K562 (cell line): ENCODE measurements at regions not wholly inside any gene's neighbourhood (a gene's known extent, or its start where the extent isn't known, plus 50 kb on each side); places are given as distances from the start of the nearest gene placed in this dataset.

Source experiments
- CC2D1A ChIP-seq: fragments of 450-650 bp; IDR thresholded peaks from 2 replicates; pipeline ENCODE4 v1.6.1; 2017; ENCODE audit warnings: mild to moderate bottlenecking
- ELF1 ChIP-seq: fragments of 200-800 bp; sonication (Bioruptor generic); IDR thresholded peaks from 2 replicates; pipeline ENCODE4 v1.6.1; 2016; ENCODE audit warnings: missing genetic modification characterization, missing compliant biosample characterization
- ELF2 ChIP-seq: fragments of 250-450 bp; sonication (Bioruptor Pico); IDR thresholded peaks from 2 replicates; pipeline ENCODE4 v1.5.0; 2021; ENCODE audit warnings: mild to moderate bottlenecking
- FOXK1 ChIP-seq: sonication (generic); formaldehyde crosslinking; IDR thresholded peaks from 2 replicates; pipeline ENCODE4 v1.8.0; 2022; ENCODE audit warnings: missing genetic modification reagents, mild to moderate bottlenecking, borderline replicate concordance
- HMG20A ChIP-seq: fragments of 450-650 bp; formaldehyde crosslinking; conservative IDR thresholded peaks from 2 replicates; pipeline ENCODE4 v1.4.0; 2020; ENCODE audit warnings: mild to moderate bottlenecking, mixed read lengths
- KDM4B ChIP-seq, 2 experiments: fragments of 450-650 bp in 1 of 2; sonication (generic) in 1 of 2; IDR thresholded peaks; 2 replicates each; pipeline ENCODE4 v1.6.1; 2016 to 2017; ENCODE audit warnings: borderline replicate concordance in 2 of 2, antibody characterized with exemption in 1 of 2, low read depth in 1 of 2, mild to moderate bottlenecking in 1 of 2
- MCM3 ChIP-seq: fragments of 450-650 bp; IDR thresholded peaks from 2 replicates; pipeline ENCODE4 v1.6.1; 2016
- MTF1 ChIP-seq: fragments of 250-450 bp; sonication (Bioruptor Pico); IDR thresholded peaks from 2 replicates; pipeline ENCODE4 v1.9.0; 2021; ENCODE audit warnings: moderate library complexity, mild to moderate bottlenecking, inconsistent platforms, borderline replicate concordance
- NFYB ChIP-seq: IDR thresholded peaks from 2 replicates; pipeline ENCODE4 v1.6.1; 2011; ENCODE audit warnings: mild to moderate bottlenecking, moderate library complexity; ENCODE audit not compliant: insufficient read length; ENCODE audit errors: extremely low read depth
- NRF1 ChIP-seq, 2 experiments: fragments of 450-650 bp; IDR thresholded peaks in 1 of 2; conservative IDR thresholded peaks in 1 of 2; 2 replicates each; pipeline ENCODE4 v1.6.1; 2014; ENCODE audit warnings: mild to moderate bottlenecking in 2 of 2
- ZNF12 ChIP-seq: sonication (generic); formaldehyde crosslinking; IDR thresholded peaks from 2 replicates; pipeline ENCODE4 v1.4.0; 2020; ENCODE audit warnings: mild to moderate bottlenecking, missing genetic modification reagents
- ZZZ3 ChIP-seq: fragments of 450-650 bp; IDR thresholded peaks from 2 replicates; pipeline ENCODE4 v1.6.1; 2016; ENCODE audit warnings: antibody characterized with exemption, mild to moderate bottlenecking, moderate library complexity
- TF ChIP-seq, protein P1 (sequence below): IDR thresholded peaks from 2 replicates; pipeline ENCODE4 v1.6.1; 2011; ENCODE audit warnings: borderline replicate concordance, low read depth, mild to moderate bottlenecking, moderate library complexity, low read length; ENCODE audit not compliant: insufficient read depth, poor library complexity, severe bottlenecking
- TF ChIP-seq, protein P2 (sequence below): fragments of 250-450 bp; sonication (Bioruptor Pico); IDR thresholded peaks from 2 replicates; pipeline ENCODE4 v1.8.0; 2022; ENCODE audit warnings: inconsistent platforms, mild to moderate bottlenecking, moderate library complexity, borderline replicate concordance
- TF ChIP-seq, protein P3 (sequence below): fragments of 250-450 bp; sonication (Bioruptor Pico); IDR thresholded peaks from 2 replicates; pipeline ENCODE4 v1.8.0; 2021; ENCODE audit warnings: borderline replicate concordance, mild to moderate bottlenecking, moderate library complexity; ENCODE audit not compliant: poor library complexity, severe bottlenecking
- TF ChIP-seq, protein P4 (sequence below): fragments of 250-450 bp; sonication (Bioruptor Pico); IDR thresholded peaks from 2 replicates; pipeline ENCODE4 v1.4.0; 2020; ENCODE audit warnings: mild to moderate bottlenecking, moderate library complexity

DNA sequence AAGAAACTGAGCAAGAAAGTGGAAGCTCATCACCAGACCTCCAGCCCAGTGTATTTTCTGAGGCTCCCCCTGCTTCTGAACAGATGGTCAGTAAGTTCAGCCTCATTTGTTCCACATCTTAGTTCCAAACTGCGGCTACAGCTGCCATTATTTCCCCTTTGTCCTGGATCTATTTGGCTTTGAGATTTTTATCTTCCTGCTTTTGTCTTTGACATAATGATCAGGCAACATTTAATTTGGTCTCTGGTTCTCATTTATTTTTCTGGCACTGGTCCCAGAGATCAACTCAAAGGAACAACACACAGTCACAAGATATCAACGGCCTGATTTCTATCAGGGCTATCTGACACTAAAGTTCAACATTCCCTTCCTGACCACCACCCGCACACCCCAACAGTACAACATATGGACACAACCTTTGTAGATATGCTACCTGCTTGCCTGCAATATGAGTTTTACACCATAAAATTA, 137.5 kb downstream of the FAM76B start (continued):
- no peak for TF ChIP-seq ZZZ3
- no peak for TF ChIP-seq HMG20A (CRISPR knock-in tag)
- TF ChIP-seq, protein P1, sequence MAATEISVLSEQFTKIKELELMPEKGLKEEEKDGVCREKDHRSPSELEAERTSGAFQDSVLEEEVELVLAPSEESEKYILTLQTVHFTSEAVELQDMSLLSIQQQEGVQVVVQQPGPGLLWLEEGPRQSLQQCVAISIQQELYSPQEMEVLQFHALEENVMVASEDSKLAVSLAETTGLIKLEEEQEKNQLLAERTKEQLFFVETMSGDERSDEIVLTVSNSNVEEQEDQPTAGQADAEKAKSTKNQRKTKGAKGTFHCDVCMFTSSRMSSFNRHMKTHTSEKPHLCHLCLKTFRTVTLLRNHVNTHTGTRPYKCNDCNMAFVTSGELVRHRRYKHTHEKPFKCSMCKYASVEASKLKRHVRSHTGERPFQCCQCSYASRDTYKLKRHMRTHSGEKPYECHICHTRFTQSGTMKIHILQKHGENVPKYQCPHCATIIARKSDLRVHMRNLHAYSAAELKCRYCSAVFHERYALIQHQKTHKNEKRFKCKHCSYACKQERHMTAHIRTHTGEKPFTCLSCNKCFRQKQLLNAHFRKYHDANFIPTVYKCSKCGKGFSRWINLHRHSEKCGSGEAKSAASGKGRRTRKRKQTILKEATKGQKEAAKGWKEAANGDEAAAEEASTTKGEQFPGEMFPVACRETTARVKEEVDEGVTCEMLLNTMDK = no peak
- TF ChIP-seq NRF1 (conservative IDR thresholded peaks at IDR 0.05 in 1 of 2, IDR thresholded peaks at IDR 0.05 in 1 of 2) = 0 out of 4 replicates have a peak, but pooled peaks have one; percentile 17 to 21
- no peak for TF ChIP-seq MTF1 (CRISPR knock-in tag)
- TF ChIP-seq, protein P2, sequence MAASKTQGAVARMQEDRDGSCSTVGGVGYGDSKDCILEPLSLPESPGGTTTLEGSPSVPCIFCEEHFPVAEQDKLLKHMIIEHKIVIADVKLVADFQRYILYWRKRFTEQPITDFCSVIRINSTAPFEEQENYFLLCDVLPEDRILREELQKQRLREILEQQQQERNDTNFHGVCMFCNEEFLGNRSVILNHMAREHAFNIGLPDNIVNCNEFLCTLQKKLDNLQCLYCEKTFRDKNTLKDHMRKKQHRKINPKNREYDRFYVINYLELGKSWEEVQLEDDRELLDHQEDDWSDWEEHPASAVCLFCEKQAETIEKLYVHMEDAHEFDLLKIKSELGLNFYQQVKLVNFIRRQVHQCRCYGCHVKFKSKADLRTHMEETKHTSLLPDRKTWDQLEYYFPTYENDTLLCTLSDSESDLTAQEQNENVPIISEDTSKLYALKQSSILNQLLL (CRISPR knock-in tag) = no peak
- TF ChIP-seq ELF1 (tag) = no peak
- TF ChIP-seq, protein P3, sequence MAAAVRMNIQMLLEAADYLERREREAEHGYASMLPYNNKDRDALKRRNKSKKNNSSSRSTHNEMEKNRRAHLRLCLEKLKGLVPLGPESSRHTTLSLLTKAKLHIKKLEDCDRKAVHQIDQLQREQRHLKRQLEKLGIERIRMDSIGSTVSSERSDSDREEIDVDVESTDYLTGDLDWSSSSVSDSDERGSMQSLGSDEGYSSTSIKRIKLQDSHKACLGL (CRISPR knock-in tag) = no peak
- TF ChIP-seq ZNF12 (CRISPR knock-in tag) = no peak
- TF ChIP-seq CC2D1A = peak; percentile 52; the same call in 1 of the 2 replicates
- TF ChIP-seq NFYB = no peak
- TF ChIP-seq FOXK1 = no peak
- TF ChIP-seq ELF2 (CRISPR knock-in tag) = no peak
- no peak for TF ChIP-seq MCM3
- TF ChIP-seq KDM4B (IDR thresholded peaks at IDR 0.05; ENCODE audit: borderline replicate concordance in 2 of 2, low read depth in 1 of 2) = no peak
- TF ChIP-seq, protein P4, sequence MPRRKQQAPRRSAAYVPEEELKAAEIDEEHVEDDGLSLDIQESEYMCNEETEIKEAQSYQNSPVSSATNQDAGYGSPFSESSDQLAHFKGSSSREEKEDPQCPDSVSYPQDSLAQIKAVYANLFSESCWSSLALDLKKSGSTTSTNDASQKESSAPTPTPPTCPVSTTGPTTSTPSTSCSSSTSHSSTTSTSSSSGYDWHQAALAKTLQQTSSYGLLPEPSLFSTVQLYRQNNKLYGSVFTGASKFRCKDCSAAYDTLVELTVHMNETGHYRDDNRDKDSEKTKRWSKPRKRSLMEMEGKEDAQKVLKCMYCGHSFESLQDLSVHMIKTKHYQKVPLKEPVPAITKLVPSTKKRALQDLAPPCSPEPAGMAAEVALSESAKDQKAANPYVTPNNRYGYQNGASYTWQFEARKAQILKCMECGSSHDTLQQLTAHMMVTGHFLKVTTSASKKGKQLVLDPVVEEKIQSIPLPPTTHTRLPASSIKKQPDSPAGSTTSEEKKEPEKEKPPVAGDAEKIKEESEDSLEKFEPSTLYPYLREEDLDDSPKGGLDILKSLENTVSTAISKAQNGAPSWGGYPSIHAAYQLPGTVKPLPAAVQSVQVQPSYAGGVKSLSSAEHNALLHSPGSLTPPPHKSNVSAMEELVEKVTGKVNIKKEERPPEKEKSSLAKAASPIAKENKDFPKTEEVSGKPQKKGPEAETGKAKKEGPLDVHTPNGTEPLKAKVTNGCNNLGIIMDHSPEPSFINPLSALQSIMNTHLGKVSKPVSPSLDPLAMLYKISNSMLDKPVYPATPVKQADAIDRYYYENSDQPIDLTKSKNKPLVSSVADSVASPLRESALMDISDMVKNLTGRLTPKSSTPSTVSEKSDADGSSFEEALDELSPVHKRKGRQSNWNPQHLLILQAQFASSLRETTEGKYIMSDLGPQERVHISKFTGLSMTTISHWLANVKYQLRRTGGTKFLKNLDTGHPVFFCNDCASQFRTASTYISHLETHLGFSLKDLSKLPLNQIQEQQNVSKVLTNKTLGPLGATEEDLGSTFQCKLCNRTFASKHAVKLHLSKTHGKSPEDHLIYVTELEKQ (CRISPR knock-in tag) = no peak
